ENCODE measurements at regions not wholly inside any gene's neighbourhood (a gene's known extent, or its start where the extent isn't known, plus 50 kb on each side); places are given as distances from the start of the nearest gene placed in this dataset.

DNA sequence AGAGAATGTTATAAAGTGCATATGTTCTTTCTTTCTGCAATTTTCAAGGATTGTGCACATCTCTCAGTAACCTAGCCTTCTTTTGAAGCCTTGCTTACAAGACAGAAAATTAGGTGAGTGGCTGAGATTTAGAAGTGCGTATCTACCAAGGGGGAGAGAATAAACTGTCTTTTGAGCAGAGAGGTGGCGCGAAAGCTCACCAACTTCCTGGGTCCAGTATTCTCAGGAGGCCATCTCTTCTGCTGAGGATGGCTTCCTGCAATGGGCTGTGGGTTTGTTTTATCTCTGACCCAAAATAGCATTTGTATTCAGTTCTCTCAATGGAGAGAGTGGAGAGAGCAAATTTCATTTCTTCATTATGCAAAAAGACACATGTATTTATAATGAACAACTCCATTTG is 75.4 kb upstream of the RPS23 start:
- TF ChIP-seq CTCF (IDR thresholded peaks at IDR 0.05) (no peak), EZH2 (IDR thresholded peaks at IDR 0.05) (no peak), EZH2phosphoT487 (IDR thresholded peaks at IDR 0.05) (no peak)
